GM18868 (cell line): ENCODE measurements at regions not wholly inside any gene's neighbourhood (a gene's known extent, or its start where the extent isn't known, plus 50 kb on each side); places are given as distances from the start of the nearest gene placed in this dataset.
"Not testable (repeated sequence)": the region's sequence is repeated elsewhere in the genome, so short reads cannot be mapped to it uniquely, and the experiment has no call there.

Source experiments
- ATAC-seq: cut with Tn5 transposase; IDR thresholded peaks from one replicate; pipeline ENCODE4 v1.9.1; 2021; ENCODE audit warnings: mild to moderate bottlenecking, moderate library complexity; ENCODE audit not compliant: unreplicated experiment

GRCh38 chr3:24683090-24683489 lies 188.4 kb upstream of the THRB start:
- ATAC-seq: no peak

GRCh38 chr3:24683633-24684384 lies 189.2 kb upstream of the THRB start:
- ATAC-seq: no peak

- no peak for ATAC-seq
Measured at GRCh38 chr3:24684506-24685023, 189.9 kb upstream of the THRB start.

- no peak for ATAC-seq
Measured at GRCh38 chr3:24686808-24687207, 192.2 kb upstream of the THRB start.

GRCh38 chr3:24687671-24688070 lies 193.0 kb upstream of the THRB start:
- no peak for ATAC-seq

- no peak for ATAC-seq
Measured at GRCh38 chr3:24688446-24689148, 193.9 kb upstream of the THRB start.

- ATAC-seq: no peak
Measured at GRCh38 chr3:24689353-24689752, 194.7 kb upstream of the THRB start.

- no peak for ATAC-seq
Measured at GRCh38 chr3:24690777-24691176, 196.1 kb upstream of the THRB start.

- not testable (repeated sequence) for ATAC-seq
Measured at GRCh38 chr3:24699078-24699477, 204.4 kb upstream of the THRB start.

- no peak for ATAC-seq
Measured at GRCh38 chr3:24704496-24704895, 209.8 kb upstream of the THRB start.

- no peak for ATAC-seq
Measured at GRCh38 chr3:24707936-24708335, 213.3 kb upstream of the THRB start.

GRCh38 chr3:24709956-24710355 lies 215.3 kb upstream of the THRB start:
- ATAC-seq: no peak

GRCh38 chr3:24713516-24713915 lies 218.9 kb upstream of the THRB start:
- no peak for ATAC-seq

- ATAC-seq: no peak
Measured at GRCh38 chr3:24714436-24714835, 219.8 kb upstream of the THRB start.

GRCh38 chr3:24715171-24715792 lies 220.6 kb upstream of the THRB start:
- no peak for ATAC-seq

GRCh38 chr3:24722087-24722486 lies 227.4 kb upstream of the THRB start:
- ATAC-seq: no peak

GRCh38 chr3:24725514-24726255 lies 231.0 kb upstream of the THRB start:
- ATAC-seq: no peak

GRCh38 chr3:24726423-24726822 lies 231.8 kb upstream of the THRB start:
- no peak for ATAC-seq

- ATAC-seq: no peak
Measured at GRCh38 chr3:24730173-24730572, 235.5 kb upstream of the THRB start.

- ATAC-seq: no peak
Measured at GRCh38 chr3:24734019-24734418, 239.4 kb upstream of the THRB start.

- no peak for ATAC-seq
Measured at GRCh38 chr3:24736701-24737100, 242.1 kb upstream of the THRB start.
